Mesothelial cell of epicardium (in vitro differentiated cells): ENCODE measurements at regions not wholly inside any gene's neighbourhood (a gene's known extent, or its start where the extent isn't known, plus 50 kb on each side); places are given as distances from the start of the nearest gene placed in this dataset.

Source experiments
- DNase-seq, 2 experiments: peaks; one replicate each; pipeline ENCODE4 v3.0.0; 2021; ENCODE audit warnings: low spot score in 2 of 2; ENCODE audit not compliant: unreplicated experiment in 2 of 2
- H3K27ac Mint-ChIP-seq: 2 replicates; pipeline ENCODE4 v1.8.0; 2021; ENCODE audit warnings: mixed read lengths
- H3K27me3 Mint-ChIP-seq: 2 replicates; pipeline ENCODE4 v1.8.0; 2021; ENCODE audit warnings: low read depth, mixed read lengths
- H3K36me3 Mint-ChIP-seq: 2 replicates; pipeline ENCODE4 v1.8.0; 2021; ENCODE audit warnings: mixed read lengths
- H3K4me1 Mint-ChIP-seq: 2 replicates; pipeline ENCODE4 v1.8.0; 2021; ENCODE audit warnings: mixed read lengths
- H3K4me3 Mint-ChIP-seq: 2 replicates; pipeline ENCODE4 v1.8.0; 2021; ENCODE audit warnings: mild to moderate bottlenecking, moderate library complexity, mixed read lengths
- H3K9me3 Mint-ChIP-seq: 2 replicates; pipeline ENCODE4 v1.8.0; 2021; ENCODE audit warnings: mixed read lengths
- CTCF ChIP-seq: fragments of 200-600 bp; sonication (generic); IDR thresholded peaks from one replicate; pipeline ENCODE4 v1.5.0; 2021; ENCODE audit warnings: antibody characterized with exemption; ENCODE audit not compliant: unreplicated experiment

DNA sequence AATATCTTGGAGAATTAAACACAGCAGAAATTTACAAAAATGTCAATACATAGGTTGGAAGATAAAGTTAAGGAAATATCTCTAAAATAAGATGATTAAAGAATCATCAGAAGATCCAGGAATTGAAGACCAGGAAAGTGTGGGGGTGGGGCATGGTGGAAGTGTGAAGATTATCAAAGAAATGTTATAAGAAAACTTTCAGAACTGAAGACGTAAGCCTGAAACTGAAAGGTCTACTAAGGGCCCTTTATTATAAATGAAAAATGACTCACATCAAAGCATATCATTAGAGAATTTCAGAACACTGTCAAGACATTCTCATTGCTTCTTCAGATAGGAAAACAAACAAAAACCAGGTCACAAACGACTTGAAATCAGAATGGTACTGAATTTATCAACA, 92.4 kb upstream of the DPT start:
- no peak overlapping the region for H3K27ac Mint-ChIP-seq
- no peak overlapping the region for H3K4me3 Mint-ChIP-seq

GRCh38 chr1:168822911-168823310, 93.9 kb upstream of the DPT start:
- no peaks in the 10 kb centered on the region for H3K27me3 Mint-ChIP-seq
- no peak for DNase-seq
- no peaks in the 10 kb centered on the region for H3K36me3 Mint-ChIP-seq
- H3K27ac Mint-ChIP-seq: no peak overlapping the region
- H3K4me1 Mint-ChIP-seq: peaks cover 2% of the 10 kb centered on the region
- H3K9me3 Mint-ChIP-seq: peaks cover 19% of the 10 kb centered on the region
- H3K4me3 Mint-ChIP-seq: no peak overlapping the region
- TF ChIP-seq CTCF: no peak

More for the DNA sequence above, 92.4 kb upstream of the DPT start:
- DNase-seq: no peak
- Mint-ChIP-seq H3K9me3 (peaks cover 19% of the 10 kb centered on the region), H3K4me1 (peaks cover 2% of the 10 kb centered on the region), H3K36me3 (no peaks in the 10 kb centered on the region), H3K27me3 (no peaks in the 10 kb centered on the region)
- TF ChIP-seq CTCF: no peak

- H3K27me3 Mint-ChIP-seq: no peaks in the 10 kb centered on the region
- no peak for TF ChIP-seq CTCF
- H3K36me3 Mint-ChIP-seq: no peaks in the 10 kb centered on the region
- no peak overlapping the region for H3K4me3 Mint-ChIP-seq
- no peak for DNase-seq
- no peak overlapping the region for H3K27ac Mint-ChIP-seq
- H3K4me1 Mint-ChIP-seq: peaks cover 2% of the 10 kb centered on the region
- peaks cover 19% of the 10 kb centered on the region for H3K9me3 Mint-ChIP-seq
Observed at GRCh38 chr1:168823988-168824387, 95.0 kb upstream of the DPT start.

DNA sequence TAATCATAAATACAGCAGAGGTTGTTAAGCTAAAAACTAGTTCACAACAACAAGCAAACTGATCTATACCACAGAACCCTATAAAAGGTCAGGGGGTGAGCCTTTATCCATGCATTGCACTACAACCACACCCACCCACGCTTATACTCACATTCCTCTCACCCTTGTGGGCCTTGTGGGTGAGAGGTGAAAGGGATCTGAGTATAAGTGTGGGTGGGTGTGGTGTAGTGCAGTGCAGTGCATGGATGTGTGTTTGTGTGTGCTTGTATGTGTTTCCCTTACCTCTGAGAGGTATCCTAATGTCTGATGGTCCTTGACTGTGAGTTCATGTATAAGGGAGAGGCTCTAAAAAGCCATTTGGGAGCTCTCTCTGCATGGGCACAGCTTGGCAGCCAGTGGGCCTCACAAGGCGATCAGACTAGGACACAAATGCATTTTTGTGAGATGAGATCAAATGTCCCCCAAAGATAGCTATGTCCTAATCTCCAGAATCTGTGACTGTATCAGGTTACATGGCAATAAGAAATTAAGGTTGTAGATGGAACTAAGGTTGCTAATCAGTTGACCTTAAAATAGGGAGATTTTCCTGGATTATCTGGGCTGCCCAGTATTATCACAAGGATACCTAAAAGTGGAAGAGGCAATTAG, 95.5 kb upstream of the DPT start:
- Mint-ChIP-seq H3K4me3 (no peak overlapping the region), H3K36me3 (no peaks in the 10 kb centered on the region), H3K27ac (no peak overlapping the region), H3K4me1 (peaks cover 2% of the 10 kb centered on the region), H3K9me3 (peaks cover 19% of the 10 kb centered on the region), H3K27me3 (no peaks in the 10 kb centered on the region)
- DNase-seq: no peak
- TF ChIP-seq CTCF: no peak

- Mint-ChIP-seq H3K27me3 (no peaks in the 10 kb centered on the region), H3K9me3 (peaks cover 19% of the 10 kb centered on the region), H3K4me1 (peaks cover 6% of the 10 kb centered on the region), H3K36me3 (no peaks in the 10 kb centered on the region), H3K4me3 (no peak overlapping the region), H3K27ac (no peak overlapping the region)
- DNase-seq: no peak
- no peak for TF ChIP-seq CTCF
Observed at GRCh38 chr1:168825129-168825528, 96.1 kb upstream of the DPT start.

DNA sequence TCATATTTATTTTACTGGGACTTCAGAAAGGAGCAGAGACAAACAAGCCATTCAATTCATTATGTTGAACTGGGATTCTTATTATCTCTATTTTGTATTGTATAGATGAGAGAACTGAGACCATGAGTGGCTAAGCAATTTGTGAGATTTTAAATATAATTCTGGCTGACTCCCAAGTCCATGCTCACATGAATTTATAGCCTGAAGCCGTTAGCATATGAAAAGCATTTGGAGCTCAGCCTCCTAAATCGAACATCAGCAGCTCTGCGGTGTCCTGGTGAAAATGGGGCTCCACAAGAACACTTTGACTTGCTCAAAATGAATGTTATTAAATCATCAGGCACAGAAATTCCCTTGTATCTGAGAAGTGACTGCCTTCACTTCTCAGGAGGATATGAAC, 96.8 kb upstream of the DPT start:
- no peak overlapping the region for H3K4me3 Mint-ChIP-seq
- peaks cover 19% of the 10 kb centered on the region for H3K9me3 Mint-ChIP-seq
- DNase-seq: no peak
- no peak for TF ChIP-seq CTCF
- H3K27ac Mint-ChIP-seq: no peak overlapping the region
- no peaks in the 10 kb centered on the region for H3K27me3 Mint-ChIP-seq
- peaks cover 7% of the 10 kb centered on the region for H3K4me1 Mint-ChIP-seq
- no peaks in the 10 kb centered on the region for H3K36me3 Mint-ChIP-seq
